Liver (tissue), 8 donors: ENCODE measurements at regions not wholly inside any gene's neighbourhood (a gene's known extent, or its start where the extent isn't known, plus 50 kb on each side); places are given as distances from the start of the nearest gene placed in this dataset.

Experiments used
- DNase-seq: peaks from one replicate; pipeline ENCODE4 v3.0.0-alpha.2; 2017; ENCODE audit warnings: low spot score
- H3K27ac ChIP-seq, 2 donors: one replicate each; pipeline ENCODE4 v1.7.0; 2013; ENCODE audit warnings: inconsistent platforms in 2 of 2, low read length in 2 of 2, control low read depth in 1 of 2, low read depth in 1 of 2, mild to moderate bottlenecking in 1 of 2
- H3K27me3 ChIP-seq, 4 donors: one replicate each; pipeline versions ENCODE4 v1.6.1 to v1.7.0; 2013; ENCODE audit warnings: low read length in 3 of 4, inconsistent platforms in 1 of 4, mild to moderate bottlenecking in 1 of 4, moderate library complexity in 1 of 4; ENCODE audit not compliant: control insufficient read depth in 4 of 4, insufficient read depth in 4 of 4
- H3K36me3 ChIP-seq, 4 donors: one replicate each; pipeline versions ENCODE4 v1.6.1 to v1.7.0; 2013; ENCODE audit warnings: low read length in 3 of 4, mild to moderate bottlenecking in 3 of 4, low read depth in 1 of 4, moderate library complexity in 1 of 4; ENCODE audit not compliant: control insufficient read depth in 4 of 4, insufficient read depth in 3 of 4
- H3K4me1 ChIP-seq, 4 donors: one replicate each; pipeline versions ENCODE4 v1.6.1 to v1.7.0; 2013; ENCODE audit warnings: low read length in 3 of 4, mild to moderate bottlenecking in 3 of 4, moderate library complexity in 1 of 4; ENCODE audit not compliant: control insufficient read depth in 4 of 4, insufficient read depth in 4 of 4
- H3K4me3 ChIP-seq, 3 donors: one replicate each; pipeline versions ENCODE4 v1.6.1 to v1.7.0; 2013; ENCODE audit warnings: low read length in 3 of 3, control low read depth in 1 of 3, low read depth in 1 of 3, mild to moderate bottlenecking in 1 of 3
- H3K9ac ChIP-seq, 2 donors: one replicate each; pipeline ENCODE4 v1.7.0; 2013; ENCODE audit warnings: low read length in 2 of 2, mild to moderate bottlenecking in 2 of 2, moderate library complexity in 2 of 2, control low read depth in 1 of 2, low read depth in 1 of 2
- H3K9me3 ChIP-seq, 4 donors: one replicate each; pipeline versions ENCODE4 v1.6.1 to v1.7.0; 2013; ENCODE audit warnings: low read length in 3 of 4; ENCODE audit not compliant: control insufficient read depth in 4 of 4
- ATF3 ChIP-seq: IDR thresholded peaks from 2 replicates; pipeline ENCODE4 v1.6.1; 2016; ENCODE audit warnings: antibody characterized with exemption
- EGR1 ChIP-seq, 2 donors: IDR thresholded peaks; 2 replicates each; pipeline ENCODE4 v1.6.1; 2016 to 2018; ENCODE audit warnings: antibody characterized with exemption in 2 of 2, low read depth in 2 of 2
- FOXA1 ChIP-seq: IDR thresholded peaks from 2 replicates; pipeline ENCODE4 v1.6.1; 2016; ENCODE audit warnings: antibody characterized with exemption
- FOXA2 ChIP-seq: IDR thresholded peaks from 2 replicates; pipeline ENCODE4 v1.6.1; 2016; ENCODE audit warnings: antibody characterized with exemption
- GABPA ChIP-seq, 2 donors: IDR thresholded peaks in 1 of 2; conservative IDR thresholded peaks in 1 of 2; 2 replicates each; pipeline ENCODE4 v1.6.1; 2016; ENCODE audit warnings: antibody characterized with exemption in 2 of 2, mild to moderate bottlenecking in 1 of 2, moderate library complexity in 1 of 2
- HNF4A ChIP-seq, 2 donors: conservative IDR thresholded peaks; 2 replicates each; pipeline ENCODE4 v1.6.1; 2016; ENCODE audit warnings: antibody characterized with exemption in 2 of 2, mild to moderate bottlenecking in 2 of 2
- HNF4G ChIP-seq: IDR thresholded peaks from 2 replicates; pipeline ENCODE4 v1.6.1; 2016; ENCODE audit warnings: antibody characterized with exemption
- JUND ChIP-seq, 2 donors: IDR thresholded peaks; 2 replicates each; pipeline ENCODE4 v1.6.1; 2016; ENCODE audit warnings: antibody characterized with exemption in 2 of 2
- MAX ChIP-seq: IDR thresholded peaks from 2 replicates; pipeline ENCODE4 v1.6.1; 2016; ENCODE audit warnings: antibody characterized with exemption
- NR2F2 ChIP-seq: IDR thresholded peaks from 2 replicates; pipeline ENCODE4 v1.6.1; 2016; ENCODE audit warnings: antibody characterized with exemption
- RAD21 ChIP-seq, 2 donors: IDR thresholded peaks; 2 replicates each; pipeline ENCODE4 v1.6.1; 2016; ENCODE audit warnings: antibody characterized with exemption in 2 of 2, mild to moderate bottlenecking in 2 of 2
- RXRA ChIP-seq, 2 donors: IDR thresholded peaks; 2 replicates each; pipeline ENCODE4 v1.6.1; 2017 to 2018; ENCODE audit warnings: antibody characterized with exemption in 2 of 2, mild to moderate bottlenecking in 1 of 2
- SP1 ChIP-seq: IDR thresholded peaks from 2 replicates; pipeline ENCODE4 v1.6.1; 2018; ENCODE audit warnings: antibody characterized with exemption, mild to moderate bottlenecking
- TAF1 ChIP-seq: conservative IDR thresholded peaks from 2 replicates; pipeline ENCODE4 v1.6.1; 2016; ENCODE audit warnings: antibody characterized with exemption, mild to moderate bottlenecking
- YY1 ChIP-seq: IDR thresholded peaks from 2 replicates; pipeline ENCODE4 v1.6.1; 2016; ENCODE audit warnings: antibody characterized with exemption, mild to moderate bottlenecking
- WGBS: extraction: QIAGEN DNeasy Blood & Tissue Kit; methylation state at CpG from one replicate; pipeline ENCODE4 v1.1.7; 2013; 5-methylcytosine and 5-hydroxymethylcytosine counted together
- TF ChIP-seq, protein P1 (sequence below): IDR thresholded peaks from 2 replicates; pipeline ENCODE4 v1.6.1; 2016; ENCODE audit warnings: antibody characterized with exemption, mild to moderate bottlenecking
- TF ChIP-seq, protein P2 (sequence below): fragments of 150-350 bp; IDR thresholded peaks from 2 replicates; pipeline ENCODE4 v1.5.1; 2017; ENCODE audit warnings: improper control_type of control experiment, low read depth, low read length; ENCODE audit not compliant: missing input control
- TF ChIP-seq, protein P3 (sequence below): IDR thresholded peaks from 2 replicates; pipeline ENCODE4 v1.6.1; 2016; ENCODE audit warnings: antibody characterized with exemption
- donor health status: healthy.
- donor health status: healthy.
- donor health status: healthy.
- donor health status: healthy.
- donor health status: healthy.

DNA sequence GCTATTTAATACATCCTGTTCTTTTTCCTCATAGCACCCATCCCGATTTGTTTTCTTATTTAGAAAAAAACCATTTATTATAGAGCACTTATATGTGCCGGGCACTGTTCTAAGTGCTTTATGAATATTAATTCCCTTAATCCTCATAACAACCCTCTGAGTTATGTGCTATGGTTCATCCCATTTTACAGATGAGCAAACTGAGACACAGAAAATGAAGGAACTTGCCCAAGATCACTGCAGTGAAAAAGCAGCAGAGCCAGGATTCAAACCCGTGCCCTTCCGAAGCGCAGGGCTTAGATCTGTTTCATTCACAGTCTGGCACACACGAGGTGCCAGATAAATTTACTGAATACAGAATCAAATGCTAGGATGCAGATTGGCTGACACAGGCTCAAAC is 85.1 kb upstream of the ZC3H12A start:
- no peaks in the 10 kb centered on the region for H3K4me1 ChIP-seq
- whole genome bisulfite sequencing, result 89% methylated on average over 6 of the region's 6 CpGs
- peaks cover 0 to 4% (median 0%) of the 10 kb centered on the region in 4 donors for H3K27me3 ChIP-seq

More for the DNA sequence above, 85.1 kb upstream of the ZC3H12A start:
- Histone ChIP-seq H3K9ac (no peak overlapping the region), H3K9me3 (no peaks in the 10 kb centered on the region), H3K27ac (no peak overlapping the region), H3K36me3 (no peaks in the 10 kb centered on the region), H3K4me3 (no peak overlapping the region)
- TF ChIP-seq, protein P1, sequence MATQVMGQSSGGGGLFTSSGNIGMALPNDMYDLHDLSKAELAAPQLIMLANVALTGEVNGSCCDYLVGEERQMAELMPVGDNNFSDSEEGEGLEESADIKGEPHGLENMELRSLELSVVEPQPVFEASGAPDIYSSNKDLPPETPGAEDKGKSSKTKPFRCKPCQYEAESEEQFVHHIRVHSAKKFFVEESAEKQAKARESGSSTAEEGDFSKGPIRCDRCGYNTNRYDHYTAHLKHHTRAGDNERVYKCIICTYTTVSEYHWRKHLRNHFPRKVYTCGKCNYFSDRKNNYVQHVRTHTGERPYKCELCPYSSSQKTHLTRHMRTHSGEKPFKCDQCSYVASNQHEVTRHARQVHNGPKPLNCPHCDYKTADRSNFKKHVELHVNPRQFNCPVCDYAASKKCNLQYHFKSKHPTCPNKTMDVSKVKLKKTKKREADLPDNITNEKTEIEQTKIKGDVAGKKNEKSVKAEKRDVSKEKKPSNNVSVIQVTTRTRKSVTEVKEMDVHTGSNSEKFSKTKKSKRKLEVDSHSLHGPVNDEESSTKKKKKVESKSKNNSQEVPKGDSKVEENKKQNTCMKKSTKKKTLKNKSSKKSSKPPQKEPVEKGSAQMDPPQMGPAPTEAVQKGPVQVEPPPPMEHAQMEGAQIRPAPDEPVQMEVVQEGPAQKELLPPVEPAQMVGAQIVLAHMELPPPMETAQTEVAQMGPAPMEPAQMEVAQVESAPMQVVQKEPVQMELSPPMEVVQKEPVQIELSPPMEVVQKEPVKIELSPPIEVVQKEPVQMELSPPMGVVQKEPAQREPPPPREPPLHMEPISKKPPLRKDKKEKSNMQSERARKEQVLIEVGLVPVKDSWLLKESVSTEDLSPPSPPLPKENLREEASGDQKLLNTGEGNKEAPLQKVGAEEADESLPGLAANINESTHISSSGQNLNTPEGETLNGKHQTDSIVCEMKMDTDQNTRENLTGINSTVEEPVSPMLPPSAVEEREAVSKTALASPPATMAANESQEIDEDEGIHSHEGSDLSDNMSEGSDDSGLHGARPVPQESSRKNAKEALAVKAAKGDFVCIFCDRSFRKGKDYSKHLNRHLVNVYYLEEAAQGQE, result no peak
- TF ChIP-seq SP1, result no peak
- no peak for TF ChIP-seq HNF4G
- TF ChIP-seq RAD21 (IDR thresholded peaks at IDR 0.05), result no peak
- no peak for TF ChIP-seq FOXA1
- TF ChIP-seq NR2F2, result no peak
- TF ChIP-seq ATF3, result no peak
- TF ChIP-seq, protein P2, sequence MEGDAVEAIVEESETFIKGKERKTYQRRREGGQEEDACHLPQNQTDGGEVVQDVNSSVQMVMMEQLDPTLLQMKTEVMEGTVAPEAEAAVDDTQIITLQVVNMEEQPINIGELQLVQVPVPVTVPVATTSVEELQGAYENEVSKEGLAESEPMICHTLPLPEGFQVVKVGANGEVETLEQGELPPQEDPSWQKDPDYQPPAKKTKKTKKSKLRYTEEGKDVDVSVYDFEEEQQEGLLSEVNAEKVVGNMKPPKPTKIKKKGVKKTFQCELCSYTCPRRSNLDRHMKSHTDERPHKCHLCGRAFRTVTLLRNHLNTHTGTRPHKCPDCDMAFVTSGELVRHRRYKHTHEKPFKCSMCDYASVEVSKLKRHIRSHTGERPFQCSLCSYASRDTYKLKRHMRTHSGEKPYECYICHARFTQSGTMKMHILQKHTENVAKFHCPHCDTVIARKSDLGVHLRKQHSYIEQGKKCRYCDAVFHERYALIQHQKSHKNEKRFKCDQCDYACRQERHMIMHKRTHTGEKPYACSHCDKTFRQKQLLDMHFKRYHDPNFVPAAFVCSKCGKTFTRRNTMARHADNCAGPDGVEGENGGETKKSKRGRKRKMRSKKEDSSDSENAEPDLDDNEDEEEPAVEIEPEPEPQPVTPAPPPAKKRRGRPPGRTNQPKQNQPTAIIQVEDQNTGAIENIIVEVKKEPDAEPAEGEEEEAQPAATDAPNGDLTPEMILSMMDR, result no peak
- no peak for TF ChIP-seq JUND (IDR thresholded peaks at IDR 0.05)
- no peak for TF ChIP-seq MAX
- TF ChIP-seq HNF4A (conservative IDR thresholded peaks at IDR 0.05), result no peak
- TF ChIP-seq, protein P3, sequence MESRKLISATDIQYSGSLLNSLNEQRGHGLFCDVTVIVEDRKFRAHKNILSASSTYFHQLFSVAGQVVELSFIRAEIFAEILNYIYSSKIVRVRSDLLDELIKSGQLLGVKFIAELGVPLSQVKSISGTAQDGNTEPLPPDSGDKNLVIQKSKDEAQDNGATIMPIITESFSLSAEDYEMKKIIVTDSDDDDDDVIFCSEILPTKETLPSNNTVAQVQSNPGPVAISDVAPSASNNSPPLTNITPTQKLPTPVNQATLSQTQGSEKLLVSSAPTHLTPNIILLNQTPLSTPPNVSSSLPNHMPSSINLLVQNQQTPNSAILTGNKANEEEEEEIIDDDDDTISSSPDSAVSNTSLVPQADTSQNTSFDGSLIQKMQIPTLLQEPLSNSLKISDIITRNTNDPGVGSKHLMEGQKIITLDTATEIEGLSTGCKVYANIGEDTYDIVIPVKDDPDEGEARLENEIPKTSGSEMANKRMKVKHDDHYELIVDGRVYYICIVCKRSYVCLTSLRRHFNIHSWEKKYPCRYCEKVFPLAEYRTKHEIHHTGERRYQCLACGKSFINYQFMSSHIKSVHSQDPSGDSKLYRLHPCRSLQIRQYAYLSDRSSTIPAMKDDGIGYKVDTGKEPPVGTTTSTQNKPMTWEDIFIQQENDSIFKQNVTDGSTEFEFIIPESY, result no peak
- TF ChIP-seq TAF1, result no peak
- no peak for TF ChIP-seq YY1
- no peak for TF ChIP-seq RXRA (IDR thresholded peaks at IDR 0.05)
- no peak for TF ChIP-seq EGR1 (IDR thresholded peaks at IDR 0.05; ENCODE audit: low read depth in 2 of 2)
- no peak for TF ChIP-seq GABPA (IDR thresholded peaks at IDR 0.05 in 1 of 2, conservative IDR thresholded peaks at IDR 0.05 in 1 of 2)
- TF ChIP-seq FOXA2, result no peak
- no peak for DNase-seq
